ENCODE measurements at regions not wholly inside any gene's neighbourhood (a gene's known extent, or its start where the extent isn't known, plus 50 kb on each side); places are given as distances from the start of the nearest gene placed in this dataset.
"Not testable (repeated sequence)": the region's sequence is repeated elsewhere in the genome, so short reads cannot be mapped to it uniquely, and the experiment has no call there.

DNA sequence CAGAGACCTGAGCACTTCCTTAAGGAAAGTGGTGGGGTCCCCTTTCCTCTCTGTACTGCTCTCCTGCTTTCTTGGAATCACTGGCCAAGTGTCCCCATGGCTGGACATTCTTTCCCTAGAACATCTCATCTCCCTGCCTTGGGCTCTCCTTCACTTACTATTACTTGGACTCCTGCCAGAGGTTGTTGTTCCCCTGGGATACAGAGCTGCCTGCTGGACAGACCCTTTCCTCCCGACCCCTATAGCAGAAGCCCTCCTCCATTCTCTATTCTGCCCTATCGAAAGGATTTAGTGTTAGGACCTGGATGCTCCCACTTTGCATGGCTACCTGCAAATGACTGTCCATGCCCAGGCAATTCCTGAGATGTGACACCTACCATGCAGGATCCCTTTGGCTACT lies 164.3 kb upstream of the PODXL start:
- no peak for FAIRE-seq

DNA sequence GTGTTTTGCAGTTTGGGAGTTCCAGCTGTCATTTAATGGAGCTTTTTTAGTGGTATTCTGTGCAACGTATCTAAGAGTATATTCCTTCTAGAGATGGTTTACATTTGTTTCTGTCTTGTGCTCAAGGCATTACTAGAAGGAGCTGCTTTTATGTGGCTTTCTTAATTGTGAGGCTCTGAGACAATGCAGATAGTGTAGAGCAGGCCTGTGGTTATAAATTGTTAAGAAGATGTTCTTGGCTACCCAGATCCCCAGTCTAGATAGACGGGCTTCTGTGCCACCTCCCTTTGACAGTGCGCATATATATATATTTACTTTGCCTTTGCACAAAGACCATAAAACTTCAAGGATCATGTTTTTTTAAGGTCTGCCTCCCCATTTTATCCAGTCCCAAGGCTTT lies 160.8 kb upstream of the PODXL start:
- no peak for FAIRE-seq

DNA sequence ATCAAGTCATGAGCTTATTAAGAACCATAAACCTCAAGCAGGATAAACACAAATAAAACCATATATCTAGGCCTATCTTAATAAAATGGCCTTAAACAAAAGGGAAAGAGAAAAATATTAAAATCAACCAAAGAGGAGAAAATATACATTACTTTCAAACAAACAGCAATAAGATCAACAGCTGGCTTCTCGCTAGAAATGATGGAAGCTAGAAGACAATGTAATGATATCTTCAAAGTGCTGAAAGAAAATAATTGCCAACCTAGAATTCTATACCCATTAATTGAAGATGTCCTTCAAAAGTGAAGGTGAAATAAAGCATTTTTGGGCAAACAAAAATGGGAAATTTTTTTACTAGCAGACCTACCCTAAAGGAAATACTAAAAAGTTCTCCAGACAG lies 142.9 kb upstream of the PODXL start:
- FAIRE-seq: no peak

DNA sequence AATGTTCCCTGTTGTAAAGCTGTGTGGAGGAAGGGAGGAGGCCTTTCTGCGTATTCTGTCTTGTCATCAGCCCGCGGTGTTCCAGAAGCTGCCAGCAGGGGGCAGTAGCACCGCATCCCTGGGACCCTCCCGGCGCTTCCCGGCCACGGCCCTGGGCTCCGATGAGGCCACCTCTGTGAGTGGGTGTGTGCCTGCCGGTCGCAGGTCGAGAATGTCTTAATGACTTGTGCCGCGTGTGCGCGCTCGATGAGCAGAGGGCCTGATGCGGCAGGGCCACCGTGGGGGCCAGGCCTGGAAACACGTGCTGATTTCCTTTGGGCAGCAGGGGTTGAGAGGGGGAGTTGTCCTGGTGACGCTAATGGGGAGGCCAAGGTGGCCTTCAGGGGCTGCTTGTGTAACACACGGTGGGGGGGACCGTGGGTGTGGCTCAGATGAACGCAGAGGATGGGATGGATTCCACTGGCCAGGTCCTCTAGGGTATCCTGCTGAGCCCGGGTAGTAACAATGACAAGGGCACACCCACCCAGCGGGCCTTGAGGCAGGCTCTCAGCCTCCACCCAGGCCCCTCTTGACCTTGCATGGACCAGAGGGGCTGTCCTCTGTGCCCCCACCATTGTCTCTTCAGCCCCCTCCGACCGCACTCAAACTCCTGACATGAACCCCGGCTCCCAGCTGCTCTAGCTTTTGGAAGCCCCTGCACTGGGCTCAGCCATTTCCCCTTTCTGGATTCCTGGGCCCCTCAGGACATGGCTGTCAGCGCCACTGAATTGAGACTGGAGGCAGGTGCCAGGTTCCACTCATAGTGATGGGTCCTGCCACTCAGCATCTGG lies 135.9 kb upstream of the PODXL start:
- FAIRE-seq: no peak

DNA sequence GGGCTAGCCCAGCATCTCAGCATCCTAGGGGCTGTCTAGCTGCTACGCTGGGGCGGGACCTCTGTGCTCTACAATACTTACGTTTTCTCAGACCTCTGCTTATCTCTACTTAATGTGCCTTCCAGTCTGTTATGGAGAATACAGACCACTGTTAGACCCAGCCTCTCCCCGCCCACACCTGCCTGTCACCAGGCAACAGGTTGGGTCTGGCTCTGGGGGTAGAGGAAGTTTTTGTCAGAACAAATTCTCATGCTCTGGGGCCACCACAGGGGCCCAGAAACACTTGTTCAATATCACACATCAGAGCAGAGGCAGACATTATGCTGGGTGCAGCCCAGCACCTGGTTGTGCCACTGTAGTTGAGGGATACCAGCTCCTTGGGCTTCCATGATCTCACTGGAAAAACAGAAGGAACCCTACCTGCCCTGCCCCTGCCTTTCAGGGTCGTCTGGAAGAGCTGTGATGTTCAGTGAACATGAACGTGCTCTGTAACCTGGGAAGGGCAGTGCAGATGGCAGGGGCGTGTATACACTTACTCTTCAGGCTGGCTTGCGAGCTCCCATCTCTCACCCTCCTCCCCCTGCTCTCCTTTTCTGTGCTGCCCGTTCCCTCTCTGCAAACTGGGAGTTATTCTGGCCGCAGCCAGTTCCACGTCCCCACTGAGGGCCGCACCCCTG lies 135.2 kb upstream of the PODXL start:
- FAIRE-seq: no peak

DNA sequence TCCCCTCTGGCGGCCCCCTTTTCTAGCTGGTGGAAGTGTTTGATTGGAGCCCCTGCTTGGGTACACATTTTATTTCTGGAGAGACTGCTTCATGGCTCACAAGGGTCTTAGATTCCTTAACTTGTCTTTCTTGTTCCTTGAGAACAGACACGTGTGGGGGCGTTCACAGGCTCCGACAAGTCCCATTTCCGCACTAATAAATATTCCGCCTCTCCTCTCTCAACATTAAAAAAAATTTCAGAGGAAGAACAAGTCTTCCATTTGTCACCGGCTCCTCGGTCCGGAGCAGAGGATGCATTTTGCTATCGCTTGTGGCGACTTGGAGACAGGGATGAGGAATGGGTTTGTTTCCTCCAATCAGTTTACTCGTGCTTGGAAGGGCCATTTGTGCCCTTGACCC lies 134.0 kb upstream of the PODXL start:
- no peak for FAIRE-seq

DNA sequence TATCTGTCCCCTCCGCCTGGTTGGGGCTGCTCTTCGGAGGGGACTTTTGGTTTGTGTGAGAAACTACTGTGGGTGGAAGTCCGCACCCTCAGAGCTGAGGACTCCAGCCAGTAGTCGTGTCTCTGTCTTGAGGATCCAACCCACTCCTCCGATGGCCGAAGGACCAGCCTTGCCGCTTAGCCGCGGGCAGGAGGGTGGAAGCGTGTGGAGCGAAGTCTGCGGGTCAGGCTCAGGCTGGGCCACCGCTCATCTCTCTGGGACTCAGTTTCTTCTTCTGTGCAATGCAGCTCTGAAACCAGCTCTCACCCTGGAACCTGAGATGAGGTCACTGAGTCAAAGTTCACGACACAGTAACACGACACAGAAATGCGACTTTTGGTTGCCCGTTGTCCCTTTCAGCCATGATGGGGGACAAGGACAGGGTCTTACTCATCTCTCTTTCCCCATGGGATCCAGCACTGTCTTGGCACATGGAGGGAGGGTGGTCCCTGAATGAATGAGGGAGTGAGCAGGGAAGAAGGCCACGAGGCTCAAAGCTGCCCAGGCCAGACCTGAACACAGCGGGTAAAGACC lies 133.3 kb upstream of the PODXL start:
- FAIRE-seq: no peak

DNA sequence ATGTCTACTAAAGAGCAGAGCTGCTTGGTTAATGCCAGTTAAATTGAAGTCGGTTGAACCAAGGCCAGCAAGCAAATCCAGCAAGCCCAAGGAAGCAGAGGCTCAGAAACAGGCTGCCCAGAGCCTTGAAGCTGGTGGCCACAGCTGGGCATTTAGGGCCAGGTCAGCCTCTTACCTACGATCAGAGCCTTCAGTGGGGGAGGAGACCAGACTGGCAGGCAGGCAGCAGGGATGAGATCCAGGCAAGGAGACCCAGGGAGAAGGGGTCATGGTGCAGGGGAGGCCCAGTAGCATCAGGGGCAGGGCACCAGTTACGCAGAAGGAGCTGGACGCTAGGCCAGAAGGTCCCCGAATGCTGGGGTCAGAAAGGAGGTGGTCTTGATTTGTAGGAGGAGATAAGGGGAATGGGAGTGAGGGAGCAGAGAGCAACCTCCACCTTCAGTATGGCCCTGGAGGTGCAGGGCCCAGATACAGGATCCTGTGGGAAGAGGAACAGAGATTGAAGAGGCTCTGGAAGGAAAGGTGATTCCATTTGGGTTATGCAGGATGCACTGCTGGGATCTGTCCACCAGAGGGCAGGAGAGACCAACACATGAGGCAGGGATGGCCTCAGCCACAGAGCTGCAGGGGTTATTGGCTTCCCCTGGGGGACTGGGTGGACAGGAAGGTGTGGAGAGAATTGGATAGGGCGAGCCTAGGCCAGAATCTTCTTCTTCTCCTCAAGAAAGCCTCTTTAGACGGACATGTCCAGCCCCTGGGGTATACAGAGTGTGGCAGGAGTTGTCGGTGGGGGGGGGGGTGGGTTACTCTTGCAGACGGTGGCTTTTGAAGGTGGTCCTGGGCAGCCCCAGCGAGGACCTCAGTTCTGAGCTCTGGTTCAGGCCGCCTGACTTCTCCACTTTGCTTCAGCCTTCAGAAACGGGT lies 132.6 kb upstream of the PODXL start:
- no peak for FAIRE-seq

DNA sequence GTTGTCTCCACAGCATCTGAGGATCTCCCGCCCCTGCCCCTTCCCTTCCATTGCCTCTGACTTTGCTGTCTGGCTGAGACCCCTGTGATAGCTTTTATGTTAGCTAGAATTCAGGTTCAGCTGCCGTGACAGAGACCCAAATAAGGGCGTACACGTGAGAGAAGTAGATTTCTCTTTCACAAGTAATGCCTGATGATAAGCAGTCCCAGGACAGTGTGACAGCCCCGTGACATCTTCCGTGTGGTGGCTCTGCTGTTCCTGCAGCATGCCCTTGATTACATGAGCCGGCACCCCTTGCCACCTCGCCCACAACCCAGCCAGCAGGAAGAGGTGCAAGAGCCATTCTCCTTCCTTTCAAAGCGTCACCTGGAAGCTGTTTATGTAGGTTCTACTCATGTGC lies 130.9 kb upstream of the PODXL start:
- FAIRE-seq: no peak

DNA sequence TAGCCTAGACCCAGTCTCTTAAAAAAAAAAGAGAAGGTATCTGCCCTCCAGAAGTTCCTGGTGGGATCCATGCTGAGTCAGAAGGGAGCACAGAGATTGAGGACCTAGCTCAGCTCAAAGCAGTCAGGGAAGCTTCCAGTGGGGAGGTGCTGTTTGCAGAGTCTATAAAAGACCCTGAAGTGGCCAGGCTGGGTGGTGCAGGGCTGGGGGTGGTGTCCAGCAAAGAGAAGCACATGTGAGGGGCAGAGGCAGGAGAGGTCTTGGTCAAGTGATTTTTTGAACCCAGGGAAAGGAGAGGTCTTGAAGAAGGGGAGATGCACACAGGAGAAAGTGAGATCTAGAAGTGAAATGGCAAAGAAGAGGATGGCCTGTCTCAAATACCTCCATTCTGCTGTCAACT lies 130.4 kb upstream of the PODXL start:
- FAIRE-seq: no peak

DNA sequence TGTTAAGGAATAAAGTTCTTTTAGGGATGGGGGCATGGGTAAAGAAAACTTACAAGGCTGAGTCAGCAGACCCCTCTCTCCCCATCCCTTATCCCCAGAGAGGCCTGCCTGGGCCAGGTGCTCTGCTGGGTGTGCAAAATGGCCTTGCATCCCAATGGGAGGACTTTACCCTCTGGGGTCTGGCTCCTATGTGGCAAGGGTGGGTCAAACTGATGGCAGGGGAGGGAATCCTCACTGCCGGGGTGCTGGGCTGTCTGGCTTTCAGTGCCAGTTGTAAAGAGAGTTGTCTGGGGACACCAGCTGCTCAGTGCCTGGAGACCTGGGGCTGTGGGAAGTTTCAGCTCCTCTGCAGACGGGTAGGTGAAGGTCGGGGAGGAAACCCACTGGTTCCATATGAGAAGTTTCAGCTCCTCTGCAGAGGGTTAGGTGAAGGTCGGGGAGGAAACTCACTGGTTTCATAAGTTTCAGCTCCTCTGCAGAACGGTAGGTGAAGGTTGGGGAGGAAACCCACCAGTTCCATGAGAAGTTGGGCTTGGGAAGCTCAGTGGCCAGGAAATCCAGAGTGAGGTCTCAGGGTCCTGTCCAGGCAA lies 127.2 kb upstream of the PODXL start:
- no peak for FAIRE-seq

DNA sequence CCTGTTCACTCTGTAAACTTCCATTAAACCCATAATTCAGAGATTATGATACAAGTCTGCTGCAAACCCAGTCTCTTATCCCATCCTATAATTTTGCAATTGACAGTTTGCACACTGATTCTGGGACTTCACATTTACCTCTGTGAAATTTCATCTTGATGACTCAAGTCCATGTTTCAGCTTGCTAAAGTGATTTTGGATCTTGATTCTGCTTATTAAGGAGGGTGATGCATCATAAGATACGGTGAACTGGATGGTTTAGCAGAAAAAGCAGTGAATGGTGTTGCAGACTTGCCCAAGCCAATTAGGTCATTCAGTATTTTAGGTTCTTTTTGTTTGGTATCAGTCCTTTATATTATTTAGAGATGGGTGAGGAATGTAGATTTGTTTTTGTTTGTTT lies 125.5 kb upstream of the PODXL start:
- no peak for FAIRE-seq

DNA sequence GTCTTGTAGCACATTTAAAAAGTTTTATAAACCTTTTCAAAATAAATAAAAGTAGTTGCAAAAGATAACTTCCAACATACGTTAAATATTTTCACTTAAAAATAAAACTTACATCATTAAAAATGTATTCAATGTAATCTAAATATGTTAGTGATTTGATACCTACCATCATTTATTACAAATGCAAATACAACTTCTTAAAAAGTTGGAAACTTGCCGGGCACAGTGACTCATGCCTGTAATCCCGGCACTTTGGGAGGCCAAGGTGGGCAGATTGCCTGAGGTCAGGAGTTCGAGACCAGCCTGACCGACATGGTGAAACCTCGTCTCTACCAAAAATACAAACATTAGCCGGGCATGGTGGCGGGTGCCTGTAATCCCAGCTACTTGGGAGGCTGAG lies 122.6 kb upstream of the PODXL start:
- peak; percentile 56 for FAIRE-seq

DNA sequence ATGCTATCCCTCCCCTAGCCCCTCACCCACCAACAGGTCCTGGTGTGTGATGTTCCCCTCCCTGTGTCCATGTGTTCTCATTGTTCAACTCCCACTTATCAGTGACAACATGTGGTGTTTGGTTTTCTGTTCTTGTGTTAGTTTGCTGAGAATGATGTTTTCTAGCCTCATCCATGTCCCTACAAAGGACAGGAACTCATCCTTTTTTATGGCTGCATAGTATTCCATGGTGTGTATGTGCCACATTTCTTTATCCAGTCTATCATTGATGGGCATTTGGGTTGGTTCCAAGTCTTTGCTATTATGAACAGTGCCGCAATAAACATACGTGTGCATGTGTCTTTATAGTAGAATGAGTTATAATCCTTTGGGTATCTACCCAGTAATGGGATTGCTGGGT lies 120.4 kb upstream of the PODXL start:
- FAIRE-seq: not testable (repeated sequence)

DNA sequence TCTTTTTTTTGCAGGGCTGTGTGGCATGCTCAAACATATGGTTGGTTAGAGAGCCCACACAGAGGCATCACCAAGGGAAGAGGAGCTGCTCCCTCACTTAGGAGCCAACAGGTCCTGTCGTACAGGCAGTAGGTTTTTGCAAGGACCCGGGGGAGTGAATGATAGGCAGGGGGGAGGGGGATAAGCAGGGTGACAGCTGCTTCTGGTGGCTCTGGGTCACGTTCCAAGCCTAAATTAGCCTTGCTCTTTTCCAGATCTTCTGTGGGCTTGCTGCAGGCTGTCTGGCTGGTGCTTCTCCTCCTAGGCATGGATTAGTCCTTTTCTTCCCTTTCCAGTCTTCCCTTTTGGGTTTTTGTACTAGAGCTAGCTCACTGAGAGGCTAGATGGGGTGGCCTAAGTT lies 117.7 kb upstream of the PODXL start:
- no peak for FAIRE-seq

DNA sequence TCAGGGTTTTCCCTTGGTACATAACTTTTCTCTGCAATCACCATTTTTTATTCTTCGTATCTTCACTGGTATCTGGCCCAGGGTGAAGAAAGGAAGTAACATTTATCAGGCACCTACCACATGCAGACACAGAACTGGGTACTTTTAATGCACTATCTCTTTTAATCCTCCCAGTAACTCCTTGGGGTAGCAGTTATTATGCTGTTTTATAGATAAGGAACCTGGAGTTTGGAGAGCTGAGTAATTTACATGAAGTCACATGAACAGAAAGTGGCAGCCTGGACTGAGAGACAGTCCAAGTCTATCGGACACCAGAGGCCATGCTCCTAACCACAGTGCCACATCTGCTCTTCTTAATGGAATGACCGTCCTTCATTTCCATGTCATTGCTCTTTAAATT lies 117.1 kb upstream of the PODXL start:
- FAIRE-seq: no peak

DNA sequence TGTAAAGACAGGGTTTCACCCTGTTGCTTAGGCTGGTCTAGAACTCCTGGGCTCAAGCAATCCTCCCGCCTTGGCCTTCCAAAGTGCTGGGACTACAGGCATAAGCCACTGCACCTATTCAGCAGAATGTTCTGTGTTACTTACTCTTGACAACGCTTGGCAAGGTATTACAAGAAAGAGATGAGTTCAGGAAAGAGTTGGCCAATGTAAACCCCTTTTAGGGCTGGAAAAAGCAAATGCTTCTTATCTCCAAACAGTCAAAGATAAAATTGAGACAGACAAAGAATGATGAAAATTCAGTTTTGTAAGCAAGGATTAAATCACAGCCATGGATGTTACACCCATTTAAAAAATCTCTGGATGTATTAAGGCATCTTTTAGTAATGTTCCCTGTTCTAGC lies 114.0 kb upstream of the PODXL start:
- FAIRE-seq: no peak

DNA sequence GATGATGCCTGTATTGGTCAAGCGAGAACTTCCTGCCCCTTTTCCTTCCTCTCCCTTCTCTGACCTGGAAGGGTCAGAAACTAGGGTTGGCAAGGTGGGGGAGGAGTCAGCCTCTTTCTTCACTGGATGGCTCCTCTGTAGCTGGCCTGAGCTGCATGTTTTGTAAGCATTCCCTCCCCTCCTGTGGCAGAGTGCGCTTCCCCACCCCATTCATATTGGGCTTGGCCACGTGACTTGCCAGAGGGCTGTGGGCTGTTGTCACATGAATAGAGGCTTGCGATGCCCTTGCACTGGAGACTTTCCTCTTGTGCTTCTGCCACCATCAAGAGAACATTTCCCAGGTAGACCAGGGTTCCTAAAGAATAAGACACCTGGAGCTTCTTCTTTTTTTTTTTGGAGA lies 111.3 kb upstream of the PODXL start:
- no peak for FAIRE-seq

DNA sequence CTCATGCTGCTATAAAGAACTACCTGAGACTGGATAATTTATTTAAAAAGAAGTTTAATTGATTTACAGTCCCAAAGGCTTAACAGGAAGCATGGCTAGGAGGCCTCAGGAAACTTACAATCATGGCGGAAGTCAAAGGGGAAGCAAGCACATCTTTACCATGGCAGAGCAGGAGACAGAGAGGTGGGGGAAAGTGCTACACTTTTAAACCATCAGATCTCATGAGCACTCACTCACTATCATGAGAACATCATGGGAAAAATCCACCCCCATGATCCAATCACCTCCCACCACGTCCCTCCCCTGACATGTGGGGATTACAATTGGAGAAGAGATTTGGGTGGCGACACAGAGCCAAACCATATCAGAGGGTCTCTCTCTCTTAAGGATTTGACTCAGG lies 108.6 kb upstream of the PODXL start:
- no peak for FAIRE-seq

DNA sequence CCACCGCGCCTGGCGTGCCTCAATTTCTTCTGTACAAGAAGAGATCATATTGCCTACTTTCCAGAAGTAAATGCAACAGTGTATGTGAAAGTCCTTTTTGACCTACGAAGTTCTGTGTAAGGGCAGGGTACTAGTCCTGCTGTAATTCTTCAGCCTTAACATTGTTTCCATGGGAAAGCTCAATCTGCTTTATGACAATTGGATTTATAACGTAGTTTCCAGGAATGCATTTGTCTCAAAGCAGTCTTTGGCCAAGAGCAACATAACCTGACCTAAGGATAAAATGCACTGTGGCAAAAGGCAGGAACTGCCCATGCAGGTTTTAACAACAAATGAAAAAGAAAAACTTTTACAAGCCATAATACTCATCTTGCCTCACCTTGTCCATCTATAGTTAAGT lies 108.1 kb upstream of the PODXL start:
- no peak for FAIRE-seq

DNA sequence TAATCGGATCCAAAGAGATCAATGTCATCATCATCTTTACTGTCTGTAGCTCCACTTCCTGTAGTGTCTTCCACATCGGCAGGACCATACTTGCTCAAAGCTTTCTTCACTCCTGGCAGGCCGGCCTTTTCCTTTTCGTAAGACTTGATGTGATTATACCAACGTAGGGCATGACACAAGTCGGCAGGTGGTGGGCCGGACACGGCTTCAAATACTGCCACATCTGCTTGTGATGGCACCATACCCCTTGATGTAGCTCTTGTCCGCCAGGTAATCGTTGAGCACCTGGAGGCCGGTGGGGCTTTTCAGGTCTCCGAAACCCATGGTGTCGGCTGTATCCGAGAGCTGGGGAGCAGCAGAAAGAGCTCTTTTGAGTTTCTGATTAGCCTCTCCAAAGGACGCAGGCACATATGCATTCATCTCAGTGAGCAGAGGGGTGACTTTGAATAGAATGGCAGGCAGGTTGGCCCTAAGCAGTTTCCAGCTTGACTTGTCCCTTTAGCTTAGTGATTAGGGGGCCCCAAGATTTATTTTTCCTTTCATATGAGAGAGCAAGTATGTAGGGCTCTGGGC lies 106.0 kb upstream of the PODXL start:
- not testable (repeated sequence) for FAIRE-seq

DNA sequence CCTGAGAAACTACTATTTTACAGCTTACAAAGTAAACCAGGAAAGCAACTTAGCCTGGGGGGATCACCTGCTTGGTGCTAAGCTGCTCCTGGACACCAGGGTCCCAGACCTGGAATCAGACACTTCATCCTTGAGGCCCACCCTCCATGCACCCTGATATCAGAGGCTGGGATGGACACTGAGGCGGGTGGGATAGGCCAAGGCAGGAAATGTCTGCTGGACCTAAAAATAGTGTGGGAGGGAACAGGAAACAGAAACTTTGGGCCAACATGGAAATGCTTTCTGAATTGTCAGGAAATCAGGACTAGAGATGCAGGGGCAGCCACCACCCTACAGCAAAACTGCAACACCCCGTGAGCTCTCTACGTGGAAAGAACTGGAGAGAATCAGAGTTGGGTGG lies 101.5 kb upstream of the PODXL start:
- FAIRE-seq: no peak
